ENCODE measurements at regions not wholly inside any gene's neighbourhood (a gene's known extent, or its start where the extent isn't known, plus 50 kb on each side); places are given as distances from the start of the nearest gene placed in this dataset.

DNA sequence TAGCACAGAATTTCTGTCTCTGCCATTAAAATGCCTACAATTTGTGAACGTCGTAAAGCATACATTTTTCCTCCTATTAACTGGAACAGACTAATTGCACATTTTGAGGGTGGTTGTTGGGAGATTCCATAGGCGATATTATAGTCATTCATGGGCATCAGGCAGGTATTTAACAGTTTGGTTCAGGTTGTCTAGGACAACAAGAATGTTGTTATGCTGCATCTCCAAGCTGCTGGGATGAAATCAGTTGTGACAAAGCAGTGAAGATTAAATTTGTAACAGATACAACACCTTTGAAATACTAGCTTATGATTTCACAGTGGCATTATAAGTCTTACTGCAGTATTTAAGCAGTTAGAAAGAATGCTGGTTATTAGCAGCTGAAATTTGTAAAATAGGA, 339.7 kb upstream of the PITX2 start:
- ChIA-PET POLR2A (no interaction called here), CTCF (no interaction called here)
- no peaks in the 10 kb centered on the region for H3K36me3 ChIP-seq (replicated peaks in 1 of 2; ENCODE audit: control extremely low read depth in 1 of 2, control insufficient read depth in 1 of 2, extremely low read depth in 1 of 2, insufficient read depth in 2 of 2, low read length in 1 of 2)
- no peak for TF ChIP-seq EZH2 (IDR thresholded peaks at IDR 0.05; ENCODE audit: borderline replicate concordance, insufficient read depth, low read depth, low read length, poor library complexity, severe bottlenecking)
- TF ChIP-seq, protein P1, sequence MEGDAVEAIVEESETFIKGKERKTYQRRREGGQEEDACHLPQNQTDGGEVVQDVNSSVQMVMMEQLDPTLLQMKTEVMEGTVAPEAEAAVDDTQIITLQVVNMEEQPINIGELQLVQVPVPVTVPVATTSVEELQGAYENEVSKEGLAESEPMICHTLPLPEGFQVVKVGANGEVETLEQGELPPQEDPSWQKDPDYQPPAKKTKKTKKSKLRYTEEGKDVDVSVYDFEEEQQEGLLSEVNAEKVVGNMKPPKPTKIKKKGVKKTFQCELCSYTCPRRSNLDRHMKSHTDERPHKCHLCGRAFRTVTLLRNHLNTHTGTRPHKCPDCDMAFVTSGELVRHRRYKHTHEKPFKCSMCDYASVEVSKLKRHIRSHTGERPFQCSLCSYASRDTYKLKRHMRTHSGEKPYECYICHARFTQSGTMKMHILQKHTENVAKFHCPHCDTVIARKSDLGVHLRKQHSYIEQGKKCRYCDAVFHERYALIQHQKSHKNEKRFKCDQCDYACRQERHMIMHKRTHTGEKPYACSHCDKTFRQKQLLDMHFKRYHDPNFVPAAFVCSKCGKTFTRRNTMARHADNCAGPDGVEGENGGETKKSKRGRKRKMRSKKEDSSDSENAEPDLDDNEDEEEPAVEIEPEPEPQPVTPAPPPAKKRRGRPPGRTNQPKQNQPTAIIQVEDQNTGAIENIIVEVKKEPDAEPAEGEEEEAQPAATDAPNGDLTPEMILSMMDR (IDR thresholded peaks at IDR 0.05): no peak
- H3K27me3 Mint-ChIP-seq: no peaks in the 10 kb centered on the region
- H2AFZ ChIP-seq (ENCODE audit: insufficient read depth, low read depth, low read length, poor library complexity, severe bottlenecking): no peak overlapping the region
- intact Hi-C loops (cut with micrococcal nuclease): no loop called here
- H3K27me3 ChIP-seq (replicated peaks in 1 of 4; ENCODE audit: control extremely low read depth in 1 of 4, control insufficient read depth in 3 of 4, insufficient read depth in 4 of 4, low read length in 3 of 4): no peaks in the 10 kb centered on the region
- H3K4me3 Mint-ChIP-seq: no peak overlapping the region
- no peak overlapping the region for H3K27ac Mint-ChIP-seq
- no peak for DNase-seq
- H4K20me1 ChIP-seq (ENCODE audit: control insufficient read depth, insufficient read depth, low read length, poor library complexity, severe bottlenecking): no peaks in the 10 kb centered on the region
- H3K9me3 Mint-ChIP-seq (ENCODE audit: insufficient read depth): no peaks in the 10 kb centered on the region
- no peaks in the 10 kb centered on the region for H3K4me1 Mint-ChIP-seq
- no peaks in the 10 kb centered on the region for H3K9me3 ChIP-seq (ENCODE audit: control extremely low read depth in 1 of 3, control insufficient read depth in 2 of 3, insufficient read depth in 1 of 3, low read length in 2 of 3)
- H3K4me3 ChIP-seq (ENCODE audit: control extremely low read depth in 1 of 5, extremely low read depth in 1 of 5, insufficient read depth in 1 of 5, low read depth in 2 of 5, low read length in 4 of 5): no peak overlapping the region
- H3K4me2 ChIP-seq (replicated peaks; ENCODE audit: low read depth, low read length, poor library complexity, severe bottlenecking): no peak overlapping the region
- no peaks in the 10 kb centered on the region for H3K79me2 ChIP-seq (ENCODE audit: control insufficient read depth, insufficient read depth, low read length)
- ATAC-seq (ENCODE audit: low read depth): no peak
- no peak overlapping the region for H3K9ac ChIP-seq (ENCODE audit: low read length)
- WGBS (ENCODE audit: insufficient coverage): no CpG with 5 or more reads among the region's 3 CpGs
- no peaks in the 10 kb centered on the region for H3K4me1 ChIP-seq (ENCODE audit: control insufficient read depth in 2 of 2, insufficient read depth in 2 of 2, low read length in 2 of 2)
- no peak overlapping the region for H3K27ac ChIP-seq (ENCODE audit: low read length in 2 of 2)

DNA sequence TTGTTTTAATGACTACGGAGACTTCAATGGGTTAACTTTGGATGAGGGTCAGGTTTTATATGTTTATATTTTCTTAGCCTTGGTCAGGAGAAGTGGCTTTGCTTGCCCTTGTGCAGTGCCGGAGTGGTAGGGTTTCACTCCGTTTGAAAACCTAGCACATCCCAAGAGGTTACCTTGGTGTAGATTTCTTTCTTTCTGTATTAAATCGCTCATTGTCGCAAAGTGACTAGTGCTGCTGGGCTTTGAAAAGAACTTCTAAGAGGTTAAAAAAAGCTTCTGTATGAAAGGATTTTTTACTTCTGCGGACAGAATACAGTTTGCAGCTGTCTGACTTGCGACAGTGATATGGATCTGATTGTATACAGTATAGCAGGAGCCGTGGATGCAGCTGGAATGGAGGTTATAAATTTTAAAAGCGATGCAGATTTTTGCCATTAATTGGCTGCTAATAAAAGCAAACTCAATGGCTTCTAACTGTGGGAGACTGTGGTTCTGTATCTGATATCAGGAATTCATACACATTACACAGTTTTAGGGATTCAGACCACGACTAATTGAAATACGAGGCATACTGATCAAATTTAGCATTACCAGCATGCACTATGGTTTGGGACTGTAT, 340.9 kb upstream of the PITX2 start:
- Histone ChIP-seq H3K9me3 (ENCODE audit: control extremely low read depth in 1 of 3, control insufficient read depth in 2 of 3, insufficient read depth in 1 of 3, low read length in 2 of 3) (no peaks in the 10 kb centered on the region), H2AFZ (ENCODE audit: insufficient read depth, low read depth, low read length, poor library complexity, severe bottlenecking) (no peak overlapping the region), H3K36me3 (replicated peaks in 1 of 2; ENCODE audit: control extremely low read depth in 1 of 2, control insufficient read depth in 1 of 2, extremely low read depth in 1 of 2, insufficient read depth in 2 of 2, low read length in 1 of 2) (no peaks in the 10 kb centered on the region), H3K4me2 (replicated peaks; ENCODE audit: low read depth, low read length, poor library complexity, severe bottlenecking) (no peak overlapping the region), H3K27me3 (replicated peaks in 1 of 4; ENCODE audit: control extremely low read depth in 1 of 4, control insufficient read depth in 3 of 4, insufficient read depth in 4 of 4, low read length in 3 of 4) (no peaks in the 10 kb centered on the region), H3K4me3 (ENCODE audit: control extremely low read depth in 1 of 5, extremely low read depth in 1 of 5, insufficient read depth in 1 of 5, low read depth in 2 of 5, low read length in 4 of 5) (no peak overlapping the region), H3K27ac (ENCODE audit: low read length in 2 of 2) (no peak overlapping the region), H3K4me1 (ENCODE audit: control insufficient read depth in 2 of 2, insufficient read depth in 2 of 2, low read length in 2 of 2) (no peaks in the 10 kb centered on the region), H4K20me1 (ENCODE audit: control insufficient read depth, insufficient read depth, low read length, poor library complexity, severe bottlenecking) (no peaks in the 10 kb centered on the region), H3K79me2 (ENCODE audit: control insufficient read depth, insufficient read depth, low read length) (no peaks in the 10 kb centered on the region), H3K9ac (ENCODE audit: low read length) (no peak overlapping the region)
- Mint-ChIP-seq H3K27ac (no peak overlapping the region), H3K4me1 (no peaks in the 10 kb centered on the region), H3K9me3 (ENCODE audit: insufficient read depth) (no peaks in the 10 kb centered on the region), H3K27me3 (no peaks in the 10 kb centered on the region), H3K4me3 (no peak overlapping the region)
- POLR2A ChIA-PET: no interaction called here
- 82% methylated on average over 6 of the region's 11 CpGs for WGBS (ENCODE audit: insufficient coverage)
- DNase-seq: no peak
- CTCF ChIA-PET: no interaction called here
- intact Hi-C loops (cut with micrococcal nuclease): no loop called here
- ATAC-seq (ENCODE audit: low read depth): no peak
- TF ChIP-seq, protein P1 (IDR thresholded peaks at IDR 0.05): no peak

Measured in B cell (primary cell).